ENCODE measurements at regions not wholly inside any gene's neighbourhood (a gene's known extent, or its start where the extent isn't known, plus 50 kb on each side); places are given as distances from the start of the nearest gene placed in this dataset.
A peak's percentile ranks its signal among the peaks of the same experiment; 100 is the strongest.

DNA sequence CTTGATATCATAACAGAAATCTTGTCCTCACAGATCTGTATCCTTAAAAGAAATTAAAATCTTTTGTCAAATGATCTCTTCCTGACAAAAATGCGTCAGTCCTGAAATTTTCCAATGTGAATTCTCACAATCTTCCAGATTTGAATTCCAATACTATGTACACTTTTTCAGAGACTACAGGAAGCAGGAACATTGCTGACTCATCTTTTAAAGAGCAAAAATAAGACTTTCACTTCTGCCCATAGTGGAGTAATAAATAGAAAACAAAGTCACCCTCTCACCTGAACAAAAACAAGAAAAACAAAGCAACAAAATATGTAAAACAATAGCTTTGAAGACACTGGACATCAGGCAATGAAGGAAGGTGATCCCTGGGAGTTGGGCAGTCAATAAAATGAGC lies 167.0 kb upstream of the IPO5 start:
- Histone ChIP-seq H3K27ac (no peak overlapping the region), H3K9me3 (peaks cover 0 to 46% (median 15%) of the 10 kb centered on the region in 12 donors), H3K36me3 (no peaks in the 10 kb centered on the region), H3K27me3 (no peaks in the 10 kb centered on the region), H3K4me3 (no peak overlapping the region), H3K4me1 (no peaks in the 10 kb centered on the region)
- intact Hi-C loops (cut with DNase I), result no loop called here
- DNase-seq (no peak), ATAC-seq (no peak)
- TF ChIP-seq CTCF (IDR thresholded peaks at IDR 0.05), result no peak
- no peak for TF ChIP-seq POLR2A (IDR thresholded peaks at IDR 0.05)
- 52 to 67% (median 64%) methylated on average over 1 of the region's 1 CpG for WGBS, 4 donors

DNA sequence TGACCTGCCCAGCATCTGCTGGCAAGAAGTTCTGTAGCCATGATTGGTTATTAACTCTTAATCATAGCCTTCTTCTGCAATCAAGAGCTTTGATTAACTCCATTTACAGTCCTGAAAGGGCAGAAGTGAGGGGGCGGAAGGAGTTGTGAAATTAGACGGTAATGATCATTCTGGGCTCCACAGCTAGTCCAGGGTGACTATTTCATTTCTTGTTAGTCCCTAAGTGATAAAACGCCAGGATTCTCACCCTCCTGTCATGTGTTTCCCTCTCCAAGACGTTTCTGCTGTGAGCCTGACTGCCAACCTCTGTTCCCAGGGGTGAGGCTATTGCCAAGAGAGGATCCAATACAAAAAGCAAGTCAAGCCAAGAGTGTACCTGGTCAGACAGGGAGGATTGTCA lies 155.9 kb upstream of the IPO5 start:
- peak in 1 of 4 donors; percentile 11 for ATAC-seq
- DNase-seq, result no peak
- H3K4me3 ChIP-seq, result no peak overlapping the region
- H3K9me3 ChIP-seq, result peaks cover 0 to 28% (median 23%) of the 10 kb centered on the region in 12 donors
- H3K4me1 ChIP-seq, result no peaks in the 10 kb centered on the region
- no peaks in the 10 kb centered on the region for H3K36me3 ChIP-seq
- H3K27me3 ChIP-seq, result no peaks in the 10 kb centered on the region
- H3K27ac ChIP-seq, result no peak overlapping the region
- intact Hi-C loops (cut with DNase I), result no loop called here
- no peak for TF ChIP-seq POLR2A (IDR thresholded peaks at IDR 0.05)
- no peak for TF ChIP-seq CTCF (IDR thresholded peaks at IDR 0.05)
- WGBS, 4 donors, result 50 to 60% (median 54%) methylated on average over 4 of the region's 4 CpGs

GRCh38 chr13:97798171-97798821 lies 155.2 kb upstream of the IPO5 start:
- DNase-seq, result no peak
- no peaks in the 10 kb centered on the region for H3K36me3 ChIP-seq
- H3K4me1 ChIP-seq, result no peaks in the 10 kb centered on the region
- H3K9me3 ChIP-seq, result peaks cover 0 to 21% (median 16%) of the 10 kb centered on the region in 12 donors
- H3K27ac ChIP-seq, result no peak overlapping the region
- H3K4me3 ChIP-seq, result no peak overlapping the region
- intact Hi-C loops (cut with DNase I), result no loop called here
- TF ChIP-seq POLR2A (IDR thresholded peaks at IDR 0.05) (no peak), CTCF (IDR thresholded peaks at IDR 0.05) (no peak)
- ATAC-seq, result no peak
- no peaks in the 10 kb centered on the region for H3K27me3 ChIP-seq
- WGBS, 4 donors, result 85 to 90% (median 89%) methylated on average over 7 of the region's 7 CpGs

- Histone ChIP-seq H3K36me3 (no peaks in the 10 kb centered on the region), H3K27me3 (no peaks in the 10 kb centered on the region), H3K9me3 (peaks cover 0 to 16% (median 11%) of the 10 kb centered on the region in 12 donors), H3K4me1 (no peaks in the 10 kb centered on the region), H3K4me3 (no peak overlapping the region), H3K27ac (no peak overlapping the region)
- intact Hi-C loops (cut with DNase I), result no loop called here
- DNase-seq (no peak), ATAC-seq (no peak)
- TF ChIP-seq POLR2A (IDR thresholded peaks at IDR 0.05) (no peak), CTCF (IDR thresholded peaks at IDR 0.05) (no peak)
- WGBS, 4 donors, result 77 to 85% (median 82%) methylated on average over 7 of the region's 7 CpGs
Measured at GRCh38 chr13:97798836-97799235, 154.6 kb upstream of the IPO5 start.
